ENCODE measurements at regions not wholly inside any gene's neighbourhood (a gene's known extent, or its start where the extent isn't known, plus 50 kb on each side); places are given as distances from the start of the nearest gene placed in this dataset.

DNA sequence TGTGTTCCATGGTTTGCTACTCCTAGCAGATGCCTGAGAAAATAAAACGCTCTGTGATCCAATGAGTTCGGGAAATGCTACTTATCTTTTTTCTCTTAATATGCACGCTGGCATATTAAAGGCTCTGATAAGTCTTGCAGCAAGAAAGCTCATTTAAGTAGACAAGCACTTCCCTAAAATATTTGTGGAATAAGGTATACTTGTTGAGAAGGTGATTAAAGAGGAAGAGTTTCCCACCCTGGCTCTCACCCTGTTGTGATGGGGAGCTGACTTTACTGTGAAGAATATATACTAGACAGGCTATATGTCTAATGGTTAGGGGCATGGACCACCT is 279.4 kb downstream of the RPS24 start:
- TF ChIP-seq, protein P1, sequence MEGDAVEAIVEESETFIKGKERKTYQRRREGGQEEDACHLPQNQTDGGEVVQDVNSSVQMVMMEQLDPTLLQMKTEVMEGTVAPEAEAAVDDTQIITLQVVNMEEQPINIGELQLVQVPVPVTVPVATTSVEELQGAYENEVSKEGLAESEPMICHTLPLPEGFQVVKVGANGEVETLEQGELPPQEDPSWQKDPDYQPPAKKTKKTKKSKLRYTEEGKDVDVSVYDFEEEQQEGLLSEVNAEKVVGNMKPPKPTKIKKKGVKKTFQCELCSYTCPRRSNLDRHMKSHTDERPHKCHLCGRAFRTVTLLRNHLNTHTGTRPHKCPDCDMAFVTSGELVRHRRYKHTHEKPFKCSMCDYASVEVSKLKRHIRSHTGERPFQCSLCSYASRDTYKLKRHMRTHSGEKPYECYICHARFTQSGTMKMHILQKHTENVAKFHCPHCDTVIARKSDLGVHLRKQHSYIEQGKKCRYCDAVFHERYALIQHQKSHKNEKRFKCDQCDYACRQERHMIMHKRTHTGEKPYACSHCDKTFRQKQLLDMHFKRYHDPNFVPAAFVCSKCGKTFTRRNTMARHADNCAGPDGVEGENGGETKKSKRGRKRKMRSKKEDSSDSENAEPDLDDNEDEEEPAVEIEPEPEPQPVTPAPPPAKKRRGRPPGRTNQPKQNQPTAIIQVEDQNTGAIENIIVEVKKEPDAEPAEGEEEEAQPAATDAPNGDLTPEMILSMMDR (IDR thresholded peaks at IDR 0.05) = no peak
- no peak for TF ChIP-seq POLR2A (IDR thresholded peaks at IDR 0.05)
